ENCODE measurements at regions not wholly inside any gene's neighbourhood (a gene's known extent, or its start where the extent isn't known, plus 50 kb on each side); places are given as distances from the start of the nearest gene placed in this dataset.

- WGBS (ENCODE audit: insufficient coverage) = 83% methylated on average over 5 of the region's 5 CpGs
- Mint-ChIP-seq H3K4me3 (no peak overlapping the region), H3K36me3 (no peaks in the 10 kb centered on the region), H3K27me3 (ENCODE audit: low read depth in 2 of 2) (no peaks in the 10 kb centered on the region), H3K9me3 (peaks cover 2 to 5% of the 10 kb centered on the region in 2 donors), H3K4me1 (no peaks in the 10 kb centered on the region), H3K27ac (no peak overlapping the region)
- ATAC-seq (no peak), DNase-seq (no peak)
- no peak for TF ChIP-seq CTCF (IDR thresholded peaks at IDR 0.05)
- H3K4me1 ChIP-seq (ENCODE audit: control insufficient read depth, insufficient read depth, low read length) = no peaks in the 10 kb centered on the region
- intact Hi-C loops (cut with micrococcal nuclease) = no loop called here
- no peaks in the 10 kb centered on the region for H3K9me3 ChIP-seq (ENCODE audit: control insufficient read depth, insufficient read depth, low read length)
- H3K36me3 ChIP-seq (ENCODE audit: control insufficient read depth, insufficient read depth, low read length) = no peaks in the 10 kb centered on the region
- no peaks in the 10 kb centered on the region for H3K27me3 ChIP-seq (ENCODE audit: control insufficient read depth, insufficient read depth, low read length)
- no peak overlapping the region for H3K27ac ChIP-seq (ENCODE audit: low read length)
- no peak overlapping the region for H3K4me3 ChIP-seq (ENCODE audit: low read length)
These were observed 278.9 kb upstream of the ARGLU1 start for GRCh38 chr13:106846571-106847448.

- no peak overlapping the region for H3K27ac Mint-ChIP-seq
- no peak overlapping the region for H3K4me3 Mint-ChIP-seq
- no peaks in the 10 kb centered on the region for H3K27me3 ChIP-seq (ENCODE audit: control insufficient read depth, insufficient read depth, low read length)
- no peak for ATAC-seq
- no peaks in the 10 kb centered on the region for H3K36me3 ChIP-seq (ENCODE audit: control insufficient read depth, insufficient read depth, low read length)
- H3K27me3 Mint-ChIP-seq (ENCODE audit: low read depth in 2 of 2) = no peaks in the 10 kb centered on the region
- H3K27ac ChIP-seq (ENCODE audit: low read length) = no peak overlapping the region
- no peak for TF ChIP-seq CTCF (IDR thresholded peaks at IDR 0.05)
- intact Hi-C loops (cut with micrococcal nuclease) = no loop called here
- H3K9me3 Mint-ChIP-seq = peaks cover 0 to 7% of the 10 kb centered on the region in 2 donors
- peaks cover 4% of the 10 kb centered on the region for H3K36me3 Mint-ChIP-seq
- no peaks in the 10 kb centered on the region for H3K9me3 ChIP-seq (ENCODE audit: control insufficient read depth, insufficient read depth, low read length)
- 93% methylated on average over 2 of the region's 4 CpGs for WGBS (ENCODE audit: insufficient coverage)
- H3K4me1 ChIP-seq (ENCODE audit: control insufficient read depth, insufficient read depth, low read length) = no peaks in the 10 kb centered on the region
- H3K4me3 ChIP-seq (ENCODE audit: low read length) = no peak overlapping the region
- DNase-seq = no peak
- H3K4me1 Mint-ChIP-seq = no peaks in the 10 kb centered on the region
These were observed 268.4 kb upstream of the ARGLU1 start for GRCh38 chr13:106836186-106836802.

- Mint-ChIP-seq H3K27me3 (ENCODE audit: low read depth in 2 of 2) (no peaks in the 10 kb centered on the region), H3K4me3 (no peak overlapping the region), H3K4me1 (no peaks in the 10 kb centered on the region), H3K36me3 (peaks cover 4% of the 10 kb centered on the region), H3K9me3 (peaks cover 0 to 8% of the 10 kb centered on the region in 2 donors), H3K27ac (no peak overlapping the region)
- no peaks in the 10 kb centered on the region for H3K4me1 ChIP-seq (ENCODE audit: control insufficient read depth, insufficient read depth, low read length)
- no peak for TF ChIP-seq CTCF (IDR thresholded peaks at IDR 0.05)
- no peaks in the 10 kb centered on the region for H3K9me3 ChIP-seq (ENCODE audit: control insufficient read depth, insufficient read depth, low read length)
- ATAC-seq (no peak), DNase-seq (no peak)
- WGBS (ENCODE audit: insufficient coverage) = 33% methylated on average over 1 of the region's 1 CpG
- H3K4me3 ChIP-seq (ENCODE audit: low read length) = no peak overlapping the region
- intact Hi-C loops (cut with micrococcal nuclease) = no loop called here
- H3K27ac ChIP-seq (ENCODE audit: low read length) = no peak overlapping the region
- H3K27me3 ChIP-seq (ENCODE audit: control insufficient read depth, insufficient read depth, low read length) = no peaks in the 10 kb centered on the region
- no peaks in the 10 kb centered on the region for H3K36me3 ChIP-seq (ENCODE audit: control insufficient read depth, insufficient read depth, low read length)
These were observed 267.5 kb upstream of the ARGLU1 start for GRCh38 chr13:106835477-106835876.

Measured in natural killer cell (primary cell).